Glutamatergic neuron (in vitro differentiated cells): ENCODE measurements at regions not wholly inside any gene's neighbourhood (a gene's known extent, or its start where the extent isn't known, plus 50 kb on each side); places are given as distances from the start of the nearest gene placed in this dataset.
"Not testable (repeated sequence)": the region's sequence is repeated elsewhere in the genome, so short reads cannot be mapped to it uniquely, and the experiment has no call there.

Experiments used
- DNase-seq: peaks from one replicate; pipeline ENCODE4 v3.0.0; 2022
- H3K27ac Mint-ChIP-seq: one replicate; pipeline ENCODE4 v1.8.0; 2020; ENCODE audit warnings: mild to moderate bottlenecking, mixed read lengths, inconsistent platforms; ENCODE audit not compliant: unreplicated experiment
- H3K27me3 Mint-ChIP-seq: one replicate; pipeline ENCODE4 v1.8.0; 2020; ENCODE audit warnings: mild to moderate bottlenecking, moderate library complexity, mixed read lengths, inconsistent platforms; ENCODE audit not compliant: unreplicated experiment
- H3K36me3 Mint-ChIP-seq: one replicate; pipeline ENCODE4 v1.8.0; 2020; ENCODE audit warnings: mild to moderate bottlenecking, mixed read lengths, inconsistent platforms; ENCODE audit not compliant: unreplicated experiment
- H3K4me1 Mint-ChIP-seq: one replicate; pipeline ENCODE4 v1.8.0; 2020; ENCODE audit warnings: mild to moderate bottlenecking, low read depth, mixed read lengths, inconsistent platforms; ENCODE audit not compliant: unreplicated experiment
- H3K4me3 Mint-ChIP-seq: one replicate; pipeline ENCODE4 v1.8.0; 2020; ENCODE audit warnings: mild to moderate bottlenecking, mixed read lengths, inconsistent platforms; ENCODE audit not compliant: unreplicated experiment
- H3K9me3 Mint-ChIP-seq: one replicate; pipeline ENCODE4 v1.8.0; 2020; ENCODE audit warnings: mild to moderate bottlenecking, moderate library complexity, mixed read lengths, inconsistent platforms; ENCODE audit not compliant: unreplicated experiment
- TF ChIP-seq, protein P1 (sequence below): fragments of 200-600 bp; sonication (generic); IDR thresholded peaks from one replicate; pipeline ENCODE4 v1.5.0; 2021; ENCODE audit not compliant: partially characterized antibody, unreplicated experiment

DNA sequence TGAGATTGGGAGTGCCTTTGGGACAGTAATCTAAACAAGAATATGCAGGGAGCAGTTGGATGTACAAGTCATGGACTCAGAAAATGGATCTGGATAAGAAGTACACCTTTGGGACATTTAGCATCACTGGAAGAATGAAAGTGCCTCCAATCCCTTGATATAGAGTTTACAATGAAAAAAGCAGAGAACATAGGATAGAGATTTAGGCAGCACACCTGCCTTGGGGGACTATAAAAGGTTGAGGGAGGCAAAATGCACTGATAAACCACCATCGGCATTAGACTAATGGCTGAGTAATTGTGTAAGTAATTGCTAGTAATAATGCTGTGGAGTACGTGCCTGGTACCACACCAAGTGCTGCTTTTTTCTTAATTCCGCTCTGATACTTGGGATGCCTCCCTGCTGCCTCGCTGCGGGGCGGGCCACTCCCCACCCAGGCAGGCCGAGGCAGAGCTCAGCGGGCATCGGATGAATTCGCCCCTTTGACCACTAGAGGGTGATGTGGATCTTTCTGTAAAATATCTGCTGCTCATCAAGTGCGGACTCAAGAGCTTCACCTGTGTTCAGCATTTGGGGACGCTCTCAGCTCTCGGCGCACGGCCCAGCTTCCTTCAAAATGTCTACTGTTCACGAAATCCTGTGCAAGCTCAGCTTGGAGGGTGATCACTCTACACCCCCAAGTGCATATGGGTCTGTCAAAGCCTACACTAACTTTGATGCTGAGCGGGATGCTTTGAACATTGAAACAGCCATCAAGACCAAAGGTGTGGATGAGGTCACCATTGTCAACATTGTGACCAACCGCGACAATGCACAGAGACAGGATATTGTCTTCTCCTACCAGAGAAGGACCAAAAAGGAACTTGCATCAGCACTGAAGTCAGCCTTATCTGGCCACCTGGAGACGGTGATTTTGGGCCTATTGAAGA lies 99.9 kb downstream of the ANKRD18B start:
- Mint-ChIP-seq H3K27ac (no peak overlapping the region), H3K27me3 (peaks cover 4% of the 10 kb centered on the region), H3K4me1 (no peaks in the 10 kb centered on the region), H3K36me3 (no peaks in the 10 kb centered on the region), H3K4me3 (no peak overlapping the region), H3K9me3 (peaks cover 4% of the 10 kb centered on the region)
- peak; percentile 69 for DNase-seq
- TF ChIP-seq, protein P1, sequence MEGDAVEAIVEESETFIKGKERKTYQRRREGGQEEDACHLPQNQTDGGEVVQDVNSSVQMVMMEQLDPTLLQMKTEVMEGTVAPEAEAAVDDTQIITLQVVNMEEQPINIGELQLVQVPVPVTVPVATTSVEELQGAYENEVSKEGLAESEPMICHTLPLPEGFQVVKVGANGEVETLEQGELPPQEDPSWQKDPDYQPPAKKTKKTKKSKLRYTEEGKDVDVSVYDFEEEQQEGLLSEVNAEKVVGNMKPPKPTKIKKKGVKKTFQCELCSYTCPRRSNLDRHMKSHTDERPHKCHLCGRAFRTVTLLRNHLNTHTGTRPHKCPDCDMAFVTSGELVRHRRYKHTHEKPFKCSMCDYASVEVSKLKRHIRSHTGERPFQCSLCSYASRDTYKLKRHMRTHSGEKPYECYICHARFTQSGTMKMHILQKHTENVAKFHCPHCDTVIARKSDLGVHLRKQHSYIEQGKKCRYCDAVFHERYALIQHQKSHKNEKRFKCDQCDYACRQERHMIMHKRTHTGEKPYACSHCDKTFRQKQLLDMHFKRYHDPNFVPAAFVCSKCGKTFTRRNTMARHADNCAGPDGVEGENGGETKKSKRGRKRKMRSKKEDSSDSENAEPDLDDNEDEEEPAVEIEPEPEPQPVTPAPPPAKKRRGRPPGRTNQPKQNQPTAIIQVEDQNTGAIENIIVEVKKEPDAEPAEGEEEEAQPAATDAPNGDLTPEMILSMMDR = peak; percentile 88

GRCh38 chr9:33628318-33628717 lies 104.3 kb downstream of the ANKRD18B start:
- H3K4me1 Mint-ChIP-seq, DNase-seq, H3K27ac Mint-ChIP-seq, H3K36me3 Mint-ChIP-seq, H3K27me3 Mint-ChIP-seq, H3K9me3 Mint-ChIP-seq, H3K4me3 Mint-ChIP-seq: not testable (repeated sequence)

DNA sequence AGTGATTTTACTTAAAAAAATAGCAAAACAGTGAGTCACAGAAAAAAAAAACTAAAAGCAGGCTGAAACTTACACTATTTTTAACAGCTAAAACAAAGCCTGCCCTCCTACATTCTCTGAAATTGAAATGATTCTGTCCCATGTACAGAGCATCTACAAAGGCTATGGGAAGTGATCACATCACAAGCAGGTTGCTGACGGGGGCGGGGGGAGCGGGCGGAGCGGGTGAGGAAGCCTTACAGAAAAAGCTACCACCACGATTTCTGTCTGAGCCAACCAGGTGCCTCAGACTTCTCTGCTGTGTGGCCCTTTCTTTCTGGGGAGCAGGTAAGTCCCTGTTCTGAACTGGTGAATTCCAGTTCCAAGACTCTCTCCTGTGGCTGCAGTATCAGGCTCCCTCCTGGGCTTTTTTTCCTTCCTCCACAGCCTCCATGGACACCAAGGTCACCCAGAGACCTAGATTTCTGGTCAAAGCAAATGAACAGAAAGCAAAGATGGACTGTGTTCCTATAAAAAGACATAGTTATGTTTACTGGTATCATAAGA lies 104.9 kb downstream of the ANKRD18B start:
- Mint-ChIP-seq H3K9me3 (no peaks in the 10 kb centered on the region), H3K27ac (no peak overlapping the region), H3K27me3 (peaks cover 3% of the 10 kb centered on the region), H3K4me1 (peaks cover 4% of the 10 kb centered on the region), H3K36me3 (no peaks in the 10 kb centered on the region), H3K4me3 (no peak overlapping the region)
- DNase-seq = no peak
- TF ChIP-seq, protein P1 = no peak

DNA sequence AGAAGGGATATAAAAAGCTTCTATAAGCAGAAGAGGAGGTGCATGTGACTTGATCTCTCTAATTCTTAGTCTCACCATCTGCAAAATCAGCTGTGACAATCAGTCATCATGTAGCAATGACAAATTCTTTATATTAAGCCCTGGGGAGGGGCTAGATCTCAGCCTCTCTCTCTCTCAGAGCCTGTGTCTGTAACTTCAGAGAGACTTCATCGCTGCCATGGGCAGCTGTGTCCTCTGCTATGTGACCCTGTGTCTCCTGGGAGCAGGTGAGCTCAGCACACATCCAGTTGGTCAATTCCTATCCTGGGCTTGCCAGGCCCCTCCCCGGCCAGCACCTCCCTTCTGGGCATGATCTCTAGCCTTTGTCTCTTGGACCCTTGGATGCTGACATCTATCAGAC lies 109.6 kb downstream of the ANKRD18B start:
- H3K36me3 Mint-ChIP-seq = no peaks in the 10 kb centered on the region
- TF ChIP-seq, protein P1 = no peak
- peaks cover 4% of the 10 kb centered on the region for H3K4me1 Mint-ChIP-seq
- peaks cover under 1% of the 10 kb centered on the region for H3K27me3 Mint-ChIP-seq
- no peak overlapping the region for H3K4me3 Mint-ChIP-seq
- H3K27ac Mint-ChIP-seq = no peak overlapping the region
- DNase-seq = no peak
- H3K9me3 Mint-ChIP-seq = no peaks in the 10 kb centered on the region

GRCh38 chr9:33637881-33638280 lies 113.8 kb downstream of the ANKRD18B start:
- Mint-ChIP-seq H3K4me3 (no peak overlapping the region), H3K9me3 (no peaks in the 10 kb centered on the region), H3K4me1 (no peaks in the 10 kb centered on the region), H3K27me3 (peaks cover 2% of the 10 kb centered on the region), H3K27ac (no peak overlapping the region), H3K36me3 (no peaks in the 10 kb centered on the region)
- DNase-seq = no peak
- TF ChIP-seq, protein P1 = no peak
